HG03457 (cell line): ENCODE measurements at regions not wholly inside any gene's neighbourhood (a gene's known extent, or its start where the extent isn't known, plus 50 kb on each side); places are given as distances from the start of the nearest gene placed in this dataset.

Source experiments
- ATAC-seq: cut with Tn5 transposase; IDR thresholded peaks from one replicate; pipeline ENCODE4 v1.9.1; 2021; ENCODE audit warnings: moderate number of reproducible peaks; ENCODE audit not compliant: unreplicated experiment

DNA sequence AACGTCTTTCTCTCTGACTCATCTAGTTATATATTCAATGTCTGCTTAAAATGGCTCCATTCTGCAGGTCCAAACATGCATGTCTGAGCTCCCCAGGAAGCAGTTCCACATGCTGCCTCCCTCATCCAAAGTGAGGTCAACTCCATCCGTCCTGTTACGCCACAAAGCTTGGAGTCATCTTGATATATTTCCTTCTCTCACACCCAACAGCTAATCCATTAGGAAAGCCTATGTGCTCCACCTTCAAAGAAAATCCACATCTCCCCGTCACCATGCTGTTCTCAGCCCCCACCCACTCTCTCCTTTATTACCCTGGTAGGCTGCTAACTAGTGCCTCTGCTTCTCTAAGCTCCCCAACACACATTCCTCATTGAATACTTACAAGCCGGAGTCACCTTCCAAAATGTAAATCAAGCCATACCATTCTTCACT is 130.2 kb upstream of the SYNDIG1 start:
- no peak for ATAC-seq

DNA sequence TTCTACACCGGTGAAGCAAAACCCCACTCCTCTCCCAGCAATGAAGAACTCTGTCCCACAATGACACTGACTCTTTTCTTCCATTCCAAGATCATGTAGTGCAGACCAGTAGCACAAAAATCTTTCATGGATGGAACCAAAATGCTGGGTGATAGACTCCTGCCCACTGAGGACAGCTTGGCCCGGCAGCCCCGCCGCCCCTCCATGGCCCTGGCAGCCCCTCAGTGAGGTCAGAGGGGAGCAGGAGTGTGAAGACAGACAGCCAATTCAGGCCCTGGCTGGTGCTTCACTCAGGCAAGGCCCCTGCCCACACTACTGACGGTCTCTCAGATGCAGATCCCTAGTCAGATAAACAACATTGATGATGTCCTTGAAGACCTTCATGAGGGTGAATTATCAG is 131.9 kb upstream of the SYNDIG1 start:
- no peak for ATAC-seq

DNA sequence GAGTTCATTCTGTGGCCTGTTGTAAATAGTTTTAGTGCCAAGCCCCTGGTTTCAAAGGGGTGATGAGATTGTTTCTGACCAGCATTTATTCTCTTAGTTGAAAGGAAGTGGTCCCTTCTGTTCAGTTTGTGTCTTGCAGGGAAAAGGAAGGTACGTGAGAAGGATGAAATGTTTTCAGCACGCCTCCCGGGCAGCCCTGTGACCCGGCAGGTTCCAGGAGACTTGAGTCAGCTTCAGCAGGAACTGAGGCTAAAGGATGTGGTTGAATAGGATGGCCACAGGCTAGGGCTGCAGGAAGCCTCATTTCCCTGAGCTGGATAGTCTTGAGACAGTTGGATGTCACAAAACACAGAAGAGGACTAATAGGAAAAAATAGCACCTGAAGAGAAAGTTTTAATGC is 132.4 kb upstream of the SYNDIG1 start:
- no peak for ATAC-seq

DNA sequence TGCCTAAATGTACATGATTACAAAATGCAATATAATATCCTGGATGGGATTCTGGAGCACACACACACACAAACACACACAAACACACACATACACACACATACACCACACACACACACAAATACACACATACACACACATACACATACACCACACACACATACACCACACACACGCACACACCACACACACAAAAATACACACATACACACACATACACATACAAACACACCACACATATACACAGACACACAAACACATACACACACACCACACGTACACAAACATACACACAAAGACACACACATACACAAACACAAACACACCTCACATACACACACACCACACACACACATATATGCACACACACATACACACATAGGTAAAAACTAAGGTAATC is 134.6 kb upstream of the SYNDIG1 start:
- no peak for ATAC-seq

DNA sequence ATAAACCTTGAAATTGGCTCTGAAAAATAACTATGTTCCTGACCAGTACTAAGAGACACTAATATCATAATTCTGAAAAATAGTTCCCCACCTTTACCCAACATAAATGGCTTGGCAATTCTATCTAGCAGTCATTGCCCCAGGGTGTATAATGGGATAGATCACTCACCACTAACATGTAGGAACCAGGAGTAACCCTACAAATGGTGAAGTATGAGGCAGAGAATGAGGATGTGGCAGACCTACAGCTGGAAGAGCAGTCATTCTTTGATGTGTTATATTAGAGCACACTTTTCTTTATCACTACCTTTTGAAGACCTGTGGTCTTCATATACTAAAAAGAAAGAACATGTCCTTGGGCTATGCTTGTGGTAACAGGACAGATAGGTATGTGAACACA is 136.5 kb upstream of the SYNDIG1 start:
- ATAC-seq = no peak

DNA sequence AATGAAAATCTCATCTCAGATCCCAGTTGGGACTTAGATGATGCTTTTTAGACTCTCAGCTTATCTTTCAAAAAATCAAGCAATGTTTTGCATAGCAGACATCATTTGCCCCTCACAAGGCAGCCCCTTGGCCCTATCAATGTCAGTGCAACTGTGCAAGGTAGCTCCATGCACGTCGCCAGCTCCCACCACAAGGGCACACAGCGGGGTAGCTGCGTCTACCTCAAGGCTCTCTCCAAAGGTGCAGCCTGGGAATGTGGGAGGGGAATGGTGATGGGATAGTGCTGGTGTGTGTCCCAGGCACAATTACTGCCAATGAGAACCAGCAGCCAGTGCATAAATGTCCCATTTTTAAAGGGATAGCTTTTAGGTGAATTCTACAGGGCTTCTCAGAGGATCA is 137.5 kb upstream of the SYNDIG1 start:
- ATAC-seq = no peak

DNA sequence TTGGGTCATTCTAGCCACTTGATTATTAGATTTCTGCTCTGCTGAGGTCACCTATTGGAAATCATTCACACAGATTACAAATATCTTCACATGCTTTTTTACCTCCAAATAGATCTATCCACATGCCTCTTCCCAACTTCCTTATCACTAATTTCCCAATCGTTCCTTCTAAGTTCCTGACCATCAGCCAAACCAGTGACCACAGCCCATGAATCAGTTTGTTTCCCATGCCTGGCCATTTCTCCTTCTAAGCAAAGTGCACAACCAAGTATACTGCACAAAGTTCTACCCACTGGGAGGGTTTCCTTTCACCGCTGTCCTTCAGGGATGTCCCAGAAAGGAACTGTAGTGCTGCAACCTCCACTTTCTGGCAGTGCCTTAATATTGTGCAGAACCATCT is 140.5 kb upstream of the SYNDIG1 start:
- no peak for ATAC-seq

DNA sequence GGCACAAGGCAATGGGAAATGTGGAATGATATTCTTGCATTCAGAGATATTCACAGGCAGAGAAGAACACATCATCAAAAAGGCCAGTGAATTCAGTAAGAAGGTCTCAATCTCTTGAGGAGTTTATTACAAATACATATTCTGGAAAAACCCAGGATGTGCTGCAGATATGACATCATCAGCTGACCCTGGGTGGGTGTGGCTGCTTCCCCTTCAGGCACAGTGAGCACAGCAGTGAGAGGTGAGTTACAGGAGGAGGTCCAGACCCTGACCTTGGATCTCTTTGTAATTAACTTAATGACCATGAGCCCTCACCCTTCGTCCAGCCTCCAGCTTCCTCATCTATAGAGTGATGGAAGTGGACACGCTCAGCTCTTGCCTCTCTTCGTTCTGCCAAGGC is 147.5 kb upstream of the SYNDIG1 start:
- ATAC-seq = no peak

DNA sequence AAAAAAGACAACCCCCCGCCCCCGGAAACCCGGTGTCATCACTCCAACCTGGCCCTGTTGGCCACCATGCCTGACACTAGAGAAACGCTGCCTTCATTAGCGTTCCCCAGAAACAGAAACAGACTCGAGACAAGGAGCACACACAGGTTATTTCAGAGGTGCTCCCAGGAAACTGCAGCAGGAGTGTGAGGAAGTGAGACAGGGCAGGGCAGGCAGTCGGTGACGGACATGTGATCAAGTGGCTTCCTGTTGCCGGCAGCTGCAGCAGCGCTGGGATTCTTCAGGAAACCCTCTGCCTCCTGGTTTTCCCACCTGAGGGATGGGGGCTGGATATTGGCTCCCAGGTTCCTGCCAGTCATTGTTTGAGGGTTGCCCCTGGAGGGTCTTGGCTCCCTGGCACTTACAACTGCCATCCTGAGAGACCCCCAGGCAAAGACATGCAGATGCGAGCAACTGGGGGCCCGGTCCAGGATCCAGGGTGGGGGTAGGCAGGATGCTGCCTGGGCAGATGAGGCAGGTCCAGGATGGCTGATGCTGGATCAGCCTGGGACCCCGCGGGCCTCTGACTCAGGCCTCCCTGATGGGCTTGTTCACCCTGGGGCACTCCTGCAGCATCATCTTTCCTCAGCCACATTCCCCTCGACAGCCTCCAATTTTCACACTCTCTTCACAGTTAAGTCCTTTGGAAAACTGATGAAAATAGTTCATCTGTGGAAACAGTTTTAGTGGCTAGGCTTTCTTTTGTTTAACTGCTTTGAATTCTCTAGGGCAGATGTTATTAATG is 150.7 kb upstream of the SYNDIG1 start:
- ATAC-seq = no peak

DNA sequence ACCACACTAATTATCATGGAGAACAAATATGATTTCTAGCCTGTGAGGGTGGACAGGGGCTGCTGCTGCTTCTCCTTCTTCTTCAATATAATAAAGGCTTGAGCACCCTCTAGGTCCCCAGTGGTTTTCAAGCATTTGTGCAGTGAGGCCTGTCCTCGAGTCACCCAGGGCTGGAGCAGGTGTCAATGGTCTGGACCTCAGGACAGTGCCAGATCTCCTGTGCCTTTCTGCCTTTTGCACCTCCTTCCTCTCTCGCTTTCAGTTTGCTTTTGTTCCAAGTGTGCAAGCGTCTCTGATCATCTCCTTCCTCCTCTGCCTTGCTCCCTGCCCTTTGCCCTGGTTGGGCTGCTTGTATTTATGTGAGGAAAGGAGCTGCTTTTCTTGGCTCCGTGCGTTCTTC is 152.2 kb upstream of the SYNDIG1 start:
- ATAC-seq = no peak

DNA sequence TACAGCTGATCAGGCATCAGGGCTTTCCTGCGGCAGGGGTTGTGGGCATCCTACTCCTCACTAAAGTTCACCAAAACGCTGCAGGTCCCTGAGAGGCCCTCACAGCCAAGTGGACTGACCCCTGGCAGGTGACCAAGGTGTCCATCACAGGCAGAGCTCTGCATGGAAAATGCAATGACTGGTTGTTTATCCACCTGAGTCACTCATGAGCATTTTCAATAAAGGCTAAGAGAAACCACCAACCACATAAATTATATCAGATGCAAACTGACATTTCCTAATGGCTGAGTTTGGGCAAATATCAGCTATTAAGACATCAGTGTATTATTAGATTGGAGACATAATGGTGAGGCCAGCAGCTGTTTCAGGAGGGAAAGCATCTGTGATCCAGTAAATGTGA is 152.7 kb upstream of the SYNDIG1 start:
- no peak for ATAC-seq

DNA sequence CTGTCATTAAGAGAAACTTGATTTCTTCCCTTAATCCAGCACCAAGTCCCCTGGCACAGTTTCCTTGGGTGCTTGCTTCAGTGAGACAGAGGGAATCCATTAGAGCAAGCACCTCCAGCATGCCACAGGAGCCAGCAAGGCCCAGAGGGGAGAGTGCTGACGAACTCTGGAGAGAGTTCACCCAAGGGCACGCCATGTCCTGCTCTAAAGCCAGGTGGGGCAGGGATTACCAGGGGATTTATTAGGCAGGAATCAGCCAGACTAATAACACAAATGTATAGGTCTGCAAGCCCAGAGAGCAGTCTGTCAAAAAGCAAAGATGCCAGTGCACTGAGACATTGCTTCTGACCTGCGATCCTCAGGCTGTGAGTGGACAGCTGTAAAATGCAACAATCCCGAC is 155.4 kb upstream of the SYNDIG1 start:
- ATAC-seq = no peak

DNA sequence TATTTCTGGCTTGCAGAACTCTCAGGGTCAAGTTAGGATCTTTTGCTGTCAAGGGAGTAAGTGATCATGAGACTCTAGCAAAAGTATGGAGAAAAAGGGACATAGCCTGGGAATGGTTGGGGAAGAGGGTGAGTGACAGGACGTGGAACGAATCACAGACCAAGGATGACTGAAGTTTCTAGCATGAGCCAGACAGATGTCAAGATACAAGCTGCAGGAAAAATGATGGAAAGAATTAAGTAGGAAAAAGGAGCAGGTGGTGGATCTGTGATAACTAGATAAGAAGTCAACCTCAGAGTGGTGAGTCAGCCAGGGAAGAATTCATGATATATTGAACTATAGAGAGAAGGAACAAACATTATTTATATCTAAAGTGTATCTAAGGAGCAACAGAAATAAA is 159.8 kb upstream of the SYNDIG1 start:
- ATAC-seq = no peak

DNA sequence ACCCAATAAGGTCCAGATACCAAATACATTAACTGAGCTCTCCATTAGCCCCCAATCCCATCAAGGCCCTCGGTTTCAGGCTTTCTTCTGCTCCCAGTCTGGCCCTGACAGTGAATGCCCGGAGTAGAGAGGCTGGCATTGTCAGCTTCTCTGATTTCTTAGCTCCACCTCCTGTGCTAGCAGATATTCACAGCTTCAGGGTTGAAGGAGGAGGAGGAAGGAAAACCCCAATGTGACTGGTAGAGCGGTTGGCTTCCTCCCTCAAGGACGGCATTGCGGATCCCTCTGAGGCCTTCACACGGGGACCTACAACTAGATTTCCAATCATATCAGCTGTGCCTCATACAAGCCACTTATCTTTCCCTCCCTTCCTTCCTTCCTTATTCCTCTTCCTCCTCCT is 164.1 kb upstream of the SYNDIG1 start:
- no peak for ATAC-seq

DNA sequence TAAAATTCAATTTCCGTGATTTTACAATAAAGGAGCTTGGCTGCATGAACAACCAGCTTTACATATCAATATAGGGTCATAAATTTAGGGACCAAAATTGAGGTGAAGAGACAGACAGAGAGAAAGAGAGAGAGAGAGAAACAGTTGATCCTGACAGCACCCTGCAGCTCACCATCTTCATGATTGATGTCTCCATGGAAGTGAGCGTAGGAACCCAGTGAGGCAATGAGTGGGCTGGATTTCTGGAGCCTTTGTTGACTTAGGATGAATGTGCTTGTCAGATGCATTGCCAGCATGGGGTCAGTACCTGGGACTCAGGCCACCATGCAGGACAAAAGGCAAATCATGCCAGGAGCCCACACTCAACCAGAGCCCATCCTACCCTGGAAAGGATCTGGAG is 165.1 kb upstream of the SYNDIG1 start:
- ATAC-seq = no peak

DNA sequence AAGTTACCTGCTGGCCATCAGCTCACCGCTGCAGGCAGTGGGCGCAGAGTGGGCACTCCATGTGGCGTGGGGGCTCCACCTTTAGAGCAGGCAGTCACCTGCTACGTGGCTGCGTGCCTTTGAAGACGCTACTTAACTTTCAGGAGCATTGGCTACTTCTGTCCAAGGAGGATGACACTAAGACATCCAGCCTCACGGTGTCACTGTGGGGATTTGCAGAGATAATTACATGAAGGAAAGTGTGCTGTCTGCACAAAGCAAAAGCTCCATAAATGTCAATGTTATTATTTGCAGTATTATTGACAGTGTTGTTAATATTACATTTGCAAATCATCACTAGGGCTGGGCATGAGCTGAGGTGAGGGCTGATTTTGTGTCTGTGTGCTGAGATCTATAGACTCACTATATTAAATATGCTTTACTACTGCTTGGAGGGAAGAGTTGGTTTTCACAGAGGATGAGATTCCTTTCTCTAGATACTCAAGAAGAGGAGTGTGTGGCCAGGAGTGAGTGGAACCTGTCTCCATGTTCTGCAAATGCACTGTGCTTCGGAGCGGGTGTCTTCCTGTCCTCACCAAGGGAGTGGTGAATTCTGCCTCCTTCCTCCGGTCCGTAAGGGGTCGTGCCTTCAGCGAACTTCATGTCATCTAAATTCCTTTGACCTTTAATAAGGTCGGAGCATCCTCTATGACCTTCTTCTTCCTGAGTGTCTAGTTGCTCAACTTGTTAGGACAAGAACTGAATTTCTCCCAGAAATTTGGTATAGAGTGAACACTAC is 165.8 kb upstream of the SYNDIG1 start:
- no peak for ATAC-seq

DNA sequence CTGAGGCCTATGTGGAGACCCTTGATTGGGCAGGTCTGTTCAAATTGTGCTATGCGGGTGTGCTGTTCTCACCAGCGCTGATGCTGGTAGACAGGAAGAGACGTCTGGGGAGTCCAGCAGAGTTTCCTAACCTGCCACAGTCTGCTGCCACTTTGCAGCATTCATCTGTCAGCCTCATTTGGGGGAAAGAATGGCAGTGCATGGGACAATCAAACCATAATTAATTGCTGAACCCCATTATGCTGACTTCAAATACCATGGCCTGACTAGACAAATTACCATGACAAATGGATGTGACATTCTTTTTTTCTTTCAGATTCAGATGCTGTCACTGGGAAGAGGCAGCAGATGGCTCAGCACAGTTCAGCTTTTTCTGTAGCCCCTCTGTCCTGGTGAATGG is 171.4 kb upstream of the SYNDIG1 start:
- no peak for ATAC-seq

DNA sequence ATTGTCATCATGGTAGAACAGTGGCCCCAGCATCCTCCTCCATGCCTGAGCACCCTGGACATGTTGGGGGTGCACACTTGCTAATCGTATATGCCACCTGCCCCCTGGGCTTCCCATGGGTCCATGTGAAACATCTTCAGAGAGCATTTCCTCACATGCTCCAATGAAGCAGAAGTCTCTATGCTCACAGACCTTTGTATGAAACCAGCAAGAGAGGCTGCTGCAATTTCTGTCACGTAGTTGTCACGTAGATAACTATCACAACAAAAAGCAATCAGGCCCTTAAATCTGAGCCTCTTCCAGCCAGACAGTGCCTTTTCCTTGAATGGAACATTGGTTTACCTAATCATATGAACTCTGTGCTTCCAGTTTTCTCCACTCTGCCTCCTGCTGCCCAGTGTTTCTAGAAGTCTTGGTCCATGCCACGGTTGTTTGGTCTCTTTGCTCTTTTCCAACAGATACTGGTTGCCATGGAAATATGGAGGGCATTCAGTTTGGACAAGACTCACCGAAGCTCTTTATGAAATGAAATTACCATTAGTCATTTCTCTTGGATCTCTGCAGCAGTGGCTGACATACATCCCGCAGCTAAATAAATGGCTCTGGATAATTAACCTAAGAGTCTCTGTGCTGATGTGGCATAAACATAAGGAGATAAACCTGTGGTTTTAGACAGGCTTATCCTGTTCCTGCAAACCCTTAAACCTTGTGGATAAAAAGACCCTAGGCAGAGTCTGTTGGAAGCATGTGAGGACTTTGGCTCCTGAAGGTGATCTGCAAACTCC is 172.8 kb upstream of the SYNDIG1 start:
- no peak for ATAC-seq

DNA sequence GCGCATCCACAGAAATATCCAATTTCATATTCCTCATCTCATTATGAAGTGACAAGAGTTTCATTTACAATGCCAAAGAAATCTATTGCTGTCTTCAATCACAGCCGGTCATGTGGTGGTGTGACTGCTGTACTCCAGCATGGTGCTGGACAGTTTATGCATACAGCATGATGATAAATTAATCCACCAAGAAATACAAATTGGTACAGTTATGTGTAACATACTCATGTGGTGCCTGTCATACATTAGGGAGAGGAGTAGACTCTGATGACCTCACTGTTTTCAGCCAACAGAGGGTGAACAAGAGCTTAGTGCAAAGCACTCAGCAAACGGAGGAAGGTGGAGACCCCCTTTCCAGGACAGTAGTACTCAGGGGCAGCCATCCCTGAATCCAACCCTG is 178.4 kb upstream of the SYNDIG1 start:
- ATAC-seq = no peak

DNA sequence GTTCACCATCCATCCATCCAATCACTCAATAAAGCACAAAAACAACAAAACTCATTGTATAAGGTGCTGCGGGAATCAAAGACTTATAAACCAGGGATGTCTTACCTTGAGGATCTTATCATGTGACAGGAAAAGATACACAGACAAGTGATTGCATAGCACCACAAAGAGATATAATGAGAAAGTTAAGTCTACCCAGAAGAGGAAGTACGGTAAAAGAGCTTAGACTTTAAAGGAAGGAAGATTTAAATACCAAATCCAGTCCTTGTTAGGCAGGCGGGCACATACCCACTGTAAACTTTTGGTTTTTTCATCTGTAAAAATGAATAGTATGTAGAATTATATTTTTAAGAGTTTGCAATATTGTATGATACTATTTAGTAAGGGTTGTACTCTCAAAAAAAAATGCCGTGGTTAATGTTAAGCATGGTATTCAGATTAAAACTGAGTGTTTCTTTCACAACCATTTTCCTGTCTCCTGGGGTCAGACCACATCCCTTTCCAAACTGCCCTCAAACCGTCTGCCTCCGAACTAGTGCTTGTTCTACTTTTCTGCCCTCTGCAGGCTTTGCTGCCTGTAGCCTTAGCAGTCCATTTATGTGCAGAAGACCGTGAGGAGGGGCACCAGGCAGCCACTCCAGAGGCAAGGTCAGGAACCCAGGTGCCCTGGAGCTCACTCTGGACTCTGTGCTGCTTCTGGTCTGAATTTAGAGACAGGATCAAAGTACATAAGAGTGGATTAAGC is 179.5 kb upstream of the SYNDIG1 start:
- peak; percentile 44 for ATAC-seq

DNA sequence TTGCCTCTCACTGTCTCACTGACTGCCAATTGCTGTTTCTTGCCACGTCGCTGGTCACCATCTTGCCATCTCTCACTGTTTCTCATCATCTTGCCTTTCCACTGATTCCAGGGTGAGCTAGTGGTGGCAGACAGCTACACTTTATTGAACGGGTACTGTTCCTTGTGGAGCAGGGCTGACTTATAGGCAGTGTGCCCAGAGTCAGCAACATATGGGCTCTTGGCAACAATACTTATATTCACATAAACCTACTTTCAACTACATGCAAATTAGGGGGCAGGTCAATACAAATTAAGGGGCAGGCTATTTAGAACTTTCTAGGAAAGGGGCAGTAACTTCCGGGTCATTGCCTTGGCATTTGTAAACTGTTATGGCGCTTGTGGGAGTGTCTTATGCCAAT is 186.2 kb upstream of the SYNDIG1 start:
- ATAC-seq = no peak
